Fibroblast of lung (primary cell): ENCODE measurements at regions not wholly inside any gene's neighbourhood (a gene's known extent, or its start where the extent isn't known, plus 50 kb on each side); places are given as distances from the start of the nearest gene placed in this dataset.

Experiments
- EZH2 ChIP-seq: IDR thresholded peaks from 2 replicates; pipeline ENCODE4 v1.5.1; 2012; ENCODE audit warnings: low read length, control low read depth, mild to moderate bottlenecking; ENCODE audit errors: missing control alignments
- TF ChIP-seq, protein P1 (sequence below), 2 donors: IDR thresholded peaks in 1 of 2; conservative IDR thresholded peaks in 1 of 2; 1 replicate in 1 of 2; 2 replicates in 1 of 2; pipeline ENCODE4 v1.5.1; 2011 to 2012; ENCODE audit warnings: low read length in 2 of 2, control low read depth in 1 of 2, inconsistent platforms in 1 of 2, low read depth in 1 of 2, mild to moderate bottlenecking in 1 of 2

DNA sequence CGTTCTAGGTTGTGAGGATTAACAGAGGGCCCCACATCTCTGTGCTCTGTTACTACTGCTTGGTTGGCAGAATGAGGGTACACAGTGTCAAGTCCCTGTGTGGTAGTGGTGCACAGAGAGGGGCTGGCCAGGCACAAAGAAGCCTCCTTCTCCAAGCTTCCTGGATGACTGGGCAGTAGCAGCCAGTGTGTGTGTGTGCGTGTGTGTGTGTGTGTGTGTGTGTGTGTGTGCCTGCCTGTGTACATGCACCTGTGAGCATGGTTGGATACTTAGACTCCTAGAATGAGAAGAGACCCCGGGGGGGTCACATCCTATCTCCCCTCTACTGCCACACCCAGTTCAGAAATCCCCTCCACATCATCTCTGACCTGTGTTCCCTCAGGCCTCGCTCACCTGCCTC lies 146.7 kb upstream of the UNC5B start:
- TF ChIP-seq, protein P1, sequence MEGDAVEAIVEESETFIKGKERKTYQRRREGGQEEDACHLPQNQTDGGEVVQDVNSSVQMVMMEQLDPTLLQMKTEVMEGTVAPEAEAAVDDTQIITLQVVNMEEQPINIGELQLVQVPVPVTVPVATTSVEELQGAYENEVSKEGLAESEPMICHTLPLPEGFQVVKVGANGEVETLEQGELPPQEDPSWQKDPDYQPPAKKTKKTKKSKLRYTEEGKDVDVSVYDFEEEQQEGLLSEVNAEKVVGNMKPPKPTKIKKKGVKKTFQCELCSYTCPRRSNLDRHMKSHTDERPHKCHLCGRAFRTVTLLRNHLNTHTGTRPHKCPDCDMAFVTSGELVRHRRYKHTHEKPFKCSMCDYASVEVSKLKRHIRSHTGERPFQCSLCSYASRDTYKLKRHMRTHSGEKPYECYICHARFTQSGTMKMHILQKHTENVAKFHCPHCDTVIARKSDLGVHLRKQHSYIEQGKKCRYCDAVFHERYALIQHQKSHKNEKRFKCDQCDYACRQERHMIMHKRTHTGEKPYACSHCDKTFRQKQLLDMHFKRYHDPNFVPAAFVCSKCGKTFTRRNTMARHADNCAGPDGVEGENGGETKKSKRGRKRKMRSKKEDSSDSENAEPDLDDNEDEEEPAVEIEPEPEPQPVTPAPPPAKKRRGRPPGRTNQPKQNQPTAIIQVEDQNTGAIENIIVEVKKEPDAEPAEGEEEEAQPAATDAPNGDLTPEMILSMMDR (conservative IDR thresholded peaks at IDR 0.05 in 1 of 2, IDR thresholded peaks at IDR 0.05 in 1 of 2; ENCODE audit: low read depth in 1 of 2, low read length in 2 of 2) = no peak
- no peak for TF ChIP-seq EZH2
